Transverse colon (tissue), 4 donors: ENCODE measurements at regions not wholly inside any gene's neighbourhood (a gene's known extent, or its start where the extent isn't known, plus 50 kb on each side); places are given as distances from the start of the nearest gene placed in this dataset.

Experiments used
- CTCF ChIP-seq, 5 experiments: fragments of 200-600 bp in 3 of 5; fragments of 450-650 bp in 2 of 5; sonication (generic) in 3 of 5; IDR thresholded peaks; 1 replicate in 2 of 5; 2 replicates in 3 of 5; pipeline ENCODE4 v1.5.1; 2016 to 2017; ENCODE audit warnings: antibody characterized with exemption in 5 of 5, inconsistent platforms in 3 of 5, mild to moderate bottlenecking in 2 of 5, moderate library complexity in 1 of 5
- EP300 ChIP-seq: sonication (generic); formaldehyde crosslinking; IDR thresholded peaks from one replicate; pipeline ENCODE4 v1.6.1; 2017; ENCODE audit warnings: antibody characterized with exemption, low read depth
- POLR2A ChIP-seq: fragments of 450-650 bp; IDR thresholded peaks from one replicate; pipeline ENCODE4 v1.6.1; 2016; ENCODE audit warnings: antibody characterized with exemption, mild to moderate bottlenecking, moderate library complexity
- POLR2AphosphoS5 ChIP-seq, 3 donors: sonication (generic); formaldehyde crosslinking; IDR thresholded peaks; one replicate each; pipeline ENCODE4 v1.6.1; 2016; ENCODE audit warnings: antibody characterized with exemption in 3 of 3

- TF ChIP-seq POLR2A (no peak), CTCF (IDR thresholded peaks at IDR 0.05) (no peak), EP300 (no peak), POLR2AphosphoS5 (IDR thresholded peaks at IDR 0.05) (no peak)
Observed at GRCh38 chr2:45282646-45283045, 273.4 kb upstream of the SIX2 start.
